GM13976 (cell line): ENCODE measurements at regions not wholly inside any gene's neighbourhood (a gene's known extent, or its start where the extent isn't known, plus 50 kb on each side); places are given as distances from the start of the nearest gene placed in this dataset.

ENCODE experiments used
- DNase-seq: peaks from one replicate; pipeline ENCODE4 v3.0.0; 2012; ENCODE audit warnings: low spot score
- in situ Hi-C: fragments of 300-500 bp; cut with MboI; formaldehyde crosslinking; loops from one replicate; pipeline ENCODE4 v1.12.0; 2022; ENCODE audit warnings: low sequenced_read_pairs, mixed read lengths, inconsistent platforms; ENCODE audit not compliant: unreplicated experiment
- TF ChIP-seq, protein P1 (sequence below): IDR thresholded peaks from 2 replicates; pipeline ENCODE4 v1.5.1; 2012; ENCODE audit warnings: borderline replicate concordance, mild to moderate bottlenecking; ENCODE audit not compliant: insufficient read depth; ENCODE audit errors: extremely low read depth, missing control alignments, control extremely low read depth

DNA sequence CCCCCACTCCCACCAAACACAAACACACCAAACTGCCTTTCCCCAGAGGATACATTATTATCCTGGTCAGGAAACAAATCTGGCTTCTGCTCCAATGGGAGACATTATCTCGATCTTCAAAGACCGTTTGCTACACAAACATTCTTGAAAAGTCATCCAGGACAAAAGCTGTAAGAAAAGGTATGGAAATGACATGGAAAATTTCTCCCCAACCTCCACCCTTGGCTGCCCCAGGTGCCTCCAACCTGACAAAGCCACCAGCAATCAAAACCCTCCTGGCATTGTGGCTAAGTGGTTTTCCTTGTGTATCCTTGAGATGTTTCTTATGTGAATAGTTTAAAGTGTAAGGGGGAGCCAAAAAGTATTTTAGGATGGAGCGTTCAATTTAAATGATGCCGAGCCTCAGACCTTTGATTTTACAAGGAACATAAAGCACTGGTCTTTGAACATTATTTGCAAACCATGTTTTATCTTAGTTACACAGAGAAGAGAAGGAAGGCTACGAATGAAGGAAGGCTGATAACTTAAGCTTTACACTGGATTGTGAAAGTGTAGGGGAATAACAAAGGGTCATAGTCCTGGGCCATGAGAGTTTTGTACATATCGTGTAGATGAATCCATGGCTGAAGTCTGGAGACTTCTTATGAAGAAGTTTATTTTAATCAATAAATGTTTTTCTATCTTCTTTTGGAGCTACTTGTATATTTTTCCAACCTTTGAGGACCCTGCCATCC is 418.9 kb upstream of the TMTC1 start:
- no peak for DNase-seq
- TF ChIP-seq, protein P1, sequence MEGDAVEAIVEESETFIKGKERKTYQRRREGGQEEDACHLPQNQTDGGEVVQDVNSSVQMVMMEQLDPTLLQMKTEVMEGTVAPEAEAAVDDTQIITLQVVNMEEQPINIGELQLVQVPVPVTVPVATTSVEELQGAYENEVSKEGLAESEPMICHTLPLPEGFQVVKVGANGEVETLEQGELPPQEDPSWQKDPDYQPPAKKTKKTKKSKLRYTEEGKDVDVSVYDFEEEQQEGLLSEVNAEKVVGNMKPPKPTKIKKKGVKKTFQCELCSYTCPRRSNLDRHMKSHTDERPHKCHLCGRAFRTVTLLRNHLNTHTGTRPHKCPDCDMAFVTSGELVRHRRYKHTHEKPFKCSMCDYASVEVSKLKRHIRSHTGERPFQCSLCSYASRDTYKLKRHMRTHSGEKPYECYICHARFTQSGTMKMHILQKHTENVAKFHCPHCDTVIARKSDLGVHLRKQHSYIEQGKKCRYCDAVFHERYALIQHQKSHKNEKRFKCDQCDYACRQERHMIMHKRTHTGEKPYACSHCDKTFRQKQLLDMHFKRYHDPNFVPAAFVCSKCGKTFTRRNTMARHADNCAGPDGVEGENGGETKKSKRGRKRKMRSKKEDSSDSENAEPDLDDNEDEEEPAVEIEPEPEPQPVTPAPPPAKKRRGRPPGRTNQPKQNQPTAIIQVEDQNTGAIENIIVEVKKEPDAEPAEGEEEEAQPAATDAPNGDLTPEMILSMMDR = no peak
- in situ Hi-C loops = no loop called here

DNA sequence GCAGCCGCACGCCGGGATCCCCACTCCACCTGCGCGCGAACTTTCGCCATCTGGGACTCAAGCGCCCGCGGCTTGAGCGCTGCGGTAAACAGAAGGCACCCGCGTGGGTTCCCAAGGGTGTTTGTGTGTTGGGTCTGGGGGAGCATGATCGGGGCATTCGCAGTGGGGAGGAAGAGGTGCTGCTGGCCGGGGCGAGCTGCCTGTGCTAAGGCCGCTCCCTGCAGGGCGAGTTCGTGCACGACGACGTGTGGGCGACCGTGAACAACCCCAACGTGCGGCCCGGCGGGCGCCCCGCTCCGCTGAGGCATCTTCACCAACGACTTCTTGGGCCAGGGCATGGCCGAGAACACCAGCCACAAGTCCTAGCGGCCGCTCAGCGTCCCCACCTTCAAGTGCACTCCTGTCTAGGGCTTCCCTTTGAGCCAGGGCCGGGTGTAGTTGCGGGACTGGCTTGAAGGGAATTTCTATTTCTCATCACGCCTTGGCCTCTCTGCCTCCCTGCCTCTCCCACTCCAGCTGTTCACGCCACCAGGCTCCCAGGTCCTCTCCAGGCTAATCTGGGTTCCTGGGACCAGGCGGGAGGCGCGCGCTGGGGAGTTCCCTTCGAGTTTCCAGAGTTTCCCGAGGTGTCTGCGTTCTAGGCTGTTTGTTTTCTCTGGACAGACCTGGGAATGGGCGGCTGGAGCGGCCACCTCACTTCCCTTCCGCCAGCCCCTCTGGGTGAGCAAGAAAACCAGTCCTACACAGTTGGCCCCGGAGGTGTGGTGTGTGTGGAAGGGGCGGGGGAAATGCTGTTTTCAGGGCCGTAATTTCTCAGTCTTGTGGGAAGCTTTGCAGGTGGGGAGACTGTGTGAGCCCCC is 417.8 kb upstream of the TMTC1 start:
- TF ChIP-seq, protein P1 = no peak
- in situ Hi-C loops = no loop called here
- no peak for DNase-seq

DNA sequence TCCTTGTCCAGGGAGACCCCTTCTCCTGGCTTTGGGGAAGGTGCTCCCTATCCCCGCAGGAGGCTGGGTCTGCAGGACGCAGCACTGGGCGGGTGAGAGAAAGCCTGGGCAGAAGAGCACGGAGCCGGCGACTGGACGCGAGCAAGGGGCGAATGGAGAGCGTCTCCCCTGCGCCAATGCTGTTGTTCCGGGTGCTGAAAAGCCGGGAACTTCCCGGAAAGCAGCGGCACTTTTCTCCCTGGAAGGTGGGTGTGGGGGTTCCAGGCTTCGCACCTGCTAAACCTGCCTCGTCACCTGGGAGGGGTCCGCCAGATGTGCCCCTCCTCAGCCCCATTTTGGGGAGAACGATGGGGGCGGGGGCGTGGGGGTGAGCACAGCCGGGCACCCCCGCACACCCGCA is 417.1 kb upstream of the TMTC1 start:
- TF ChIP-seq, protein P1 = no peak
- in situ Hi-C loops = no loop called here
- DNase-seq = no peak

DNA sequence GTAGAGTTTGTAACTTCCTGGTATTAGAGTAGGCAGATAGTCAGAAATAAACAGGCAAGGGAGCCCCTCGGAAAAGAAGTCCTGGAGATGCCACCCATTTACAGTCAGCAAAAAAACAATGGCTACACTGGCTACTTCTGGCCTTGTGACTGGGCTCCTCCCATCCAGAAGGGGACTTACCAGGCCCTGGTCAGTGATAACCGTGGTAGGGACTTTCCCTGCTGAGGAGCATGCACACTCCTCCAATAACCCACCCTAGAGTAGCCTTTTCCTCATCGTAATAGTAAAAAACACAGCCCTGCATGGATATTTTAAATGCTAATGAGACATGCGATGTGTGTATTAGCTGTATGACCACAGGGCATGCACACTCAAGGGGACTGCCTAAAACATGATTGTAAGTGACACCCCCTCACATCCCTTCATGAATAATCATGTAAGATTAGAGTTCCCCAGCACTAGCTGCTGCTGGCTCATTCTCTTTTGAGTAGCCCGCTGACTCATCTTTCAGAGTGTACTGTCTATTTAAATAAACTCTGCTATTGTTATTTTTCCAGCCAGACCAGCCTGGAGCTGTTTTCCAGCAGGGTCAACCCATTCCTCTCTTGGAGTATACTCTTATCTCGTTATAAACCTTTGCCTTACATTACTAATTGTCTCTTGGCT is 413.8 kb upstream of the TMTC1 start:
- in situ Hi-C loops = no loop called here
- TF ChIP-seq, protein P1 = no peak
- DNase-seq = no peak

DNA sequence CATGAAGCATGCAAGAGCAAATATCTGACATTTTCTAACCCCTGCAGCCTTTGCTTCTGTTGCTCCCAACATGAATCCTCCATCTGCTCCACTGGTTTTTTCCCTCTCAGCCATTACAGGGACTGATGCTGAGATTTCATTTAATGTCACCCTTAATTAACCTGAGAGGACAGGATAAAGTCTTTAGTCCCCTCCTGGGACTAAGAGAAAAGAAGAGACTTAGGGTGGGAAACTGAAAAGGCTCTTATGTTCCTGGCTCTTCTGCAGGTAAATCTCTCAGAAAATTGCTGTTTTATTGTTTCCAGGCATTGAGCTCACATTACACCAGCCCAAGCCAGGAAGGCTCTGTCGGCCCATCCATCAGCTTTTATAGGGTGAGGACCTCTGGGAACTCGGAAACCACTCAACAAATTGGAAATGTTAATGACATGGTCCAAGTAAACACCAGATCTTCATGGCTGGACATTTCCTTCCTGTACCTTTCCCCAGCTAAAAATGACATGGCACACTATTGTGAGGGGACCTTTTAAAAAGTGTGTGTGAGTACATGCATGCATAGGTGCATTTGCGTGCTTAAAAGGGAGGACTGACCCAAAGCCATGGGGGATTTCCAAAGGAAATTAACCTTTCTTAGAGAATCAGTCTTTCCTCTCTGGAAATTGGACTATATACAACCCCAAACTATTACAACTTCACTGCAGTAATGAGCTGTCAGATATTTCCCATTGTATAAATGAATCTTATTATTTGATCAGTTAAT is 408.1 kb upstream of the TMTC1 start:
- no peak for DNase-seq
- in situ Hi-C loops = no loop called here
- TF ChIP-seq, protein P1 = no peak

DNA sequence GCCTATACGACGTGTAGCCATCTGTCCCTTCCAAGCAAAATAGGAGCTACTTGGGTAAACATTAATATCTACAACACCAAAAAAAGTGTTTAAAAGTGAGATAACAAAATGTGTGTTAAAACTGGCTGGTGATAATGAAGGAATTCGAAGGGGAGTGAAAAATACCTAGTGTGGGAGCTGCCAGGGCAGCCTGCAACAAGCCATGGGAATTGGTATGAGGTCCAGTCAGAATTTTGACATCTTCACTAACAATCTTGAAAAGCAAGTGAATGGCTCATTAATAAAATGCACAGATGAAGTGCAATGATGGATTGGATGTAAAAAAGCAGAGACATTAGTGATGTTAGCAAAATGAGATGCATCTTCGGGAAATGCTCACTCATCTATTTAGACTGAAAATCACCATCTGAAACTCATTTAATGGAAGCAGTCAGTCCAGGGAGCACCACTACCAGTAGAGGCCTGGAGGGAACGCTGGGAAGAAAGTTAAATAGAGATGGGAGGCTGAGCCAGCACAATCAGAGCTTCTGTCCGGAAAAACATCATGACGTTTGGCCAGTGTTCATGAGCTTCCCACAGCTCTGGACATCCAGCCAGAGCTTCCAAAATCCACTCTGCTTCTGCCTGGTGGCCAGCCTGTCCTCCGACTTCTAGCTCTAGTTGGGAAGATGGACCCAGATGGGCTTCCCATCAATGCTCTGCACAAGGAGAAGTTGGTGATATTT is 405.0 kb upstream of the TMTC1 start:
- DNase-seq = no peak
- in situ Hi-C loops = no loop called here

More for the DNA sequence above, 405.0 kb upstream of the TMTC1 start:
- TF ChIP-seq, protein P1 = no peak
